Hepatocyte (in vitro differentiated cells): ENCODE measurements at regions not wholly inside any gene's neighbourhood (a gene's known extent, or its start where the extent isn't known, plus 50 kb on each side); places are given as distances from the start of the nearest gene placed in this dataset.

ENCODE experiments used
- DNase-seq: peaks from one replicate; pipeline ENCODE4 v3.0.0-alpha.2; 2016; ENCODE audit warnings: low spot score
- H2AFZ ChIP-seq: fragments of 200-600 bp; sonication (generic); 2 replicates; pipeline ENCODE4 v1.6.0; 2016; ENCODE audit warnings: antibody characterized with exemption, mild to moderate bottlenecking
- H3K27ac ChIP-seq: fragments of 200-600 bp; sonication (generic); 2 replicates; pipeline ENCODE4 v1.5.1; 2016; ENCODE audit warnings: mild to moderate bottlenecking
- H3K27me3 ChIP-seq: fragments of 200-600 bp; sonication (generic); 2 replicates; pipeline ENCODE4 v1.6.1; 2016
- H3K36me3 ChIP-seq: fragments of 200-600 bp; sonication (generic); replicated peaks from 2 replicates; pipeline ENCODE4 v1.5.1; 2016; ENCODE audit warnings: low read depth; ENCODE audit not compliant: insufficient read depth
- H3K4me1 ChIP-seq: fragments of 200-600 bp; sonication (generic); 2 replicates; pipeline ENCODE4 v1.5.1; 2016; ENCODE audit warnings: mild to moderate bottlenecking, moderate library complexity; ENCODE audit not compliant: insufficient read depth
- H3K4me2 ChIP-seq: fragments of 200-600 bp; sonication (generic); 2 replicates; pipeline ENCODE4 v1.6.0; 2016
- H3K4me3 ChIP-seq: fragments of 200-600 bp; sonication (generic); 2 replicates; pipeline ENCODE4 v1.5.1; 2016; ENCODE audit warnings: mild to moderate bottlenecking
- H3K79me2 ChIP-seq: fragments of 200-600 bp; sonication (generic); 2 replicates; pipeline ENCODE4 v1.6.0; 2017; ENCODE audit warnings: mild to moderate bottlenecking
- H3K9me2 ChIP-seq: fragments of 200-600 bp; sonication (generic); replicated peaks from 2 replicates; pipeline ENCODE4 v1.6.0; 2017; ENCODE audit warnings: mild to moderate bottlenecking; ENCODE audit not compliant: insufficient read depth
- H3K9me3 ChIP-seq: fragments of 200-600 bp; sonication (generic); 2 replicates; pipeline ENCODE4 v1.5.1; 2016; ENCODE audit warnings: low read depth, mild to moderate bottlenecking
- H4K20me1 ChIP-seq: fragments of 200-600 bp; sonication (generic); 2 replicates; pipeline ENCODE4 v1.6.0; 2016; ENCODE audit warnings: mild to moderate bottlenecking; ENCODE audit not compliant: insufficient read depth, poor library complexity, severe bottlenecking
- CTCF ChIP-seq: fragments of 200-600 bp; sonication (generic); IDR thresholded peaks from 2 replicates; pipeline ENCODE4 v1.5.1; 2016; ENCODE audit warnings: antibody characterized with exemption, mild to moderate bottlenecking; ENCODE audit not compliant: poor library complexity
- EZH2 ChIP-seq: fragments of 200-600 bp; sonication (generic); IDR thresholded peaks from 2 replicates; pipeline ENCODE4 v1.6.1; 2016; ENCODE audit warnings: antibody characterized with exemption, mild to moderate bottlenecking, borderline replicate concordance
- EZH2phosphoT487 ChIP-seq: fragments of 200-600 bp; sonication (generic); IDR thresholded peaks from one replicate; pipeline ENCODE4 v1.6.1; 2018; ENCODE audit warnings: antibody characterized with exemption, mild to moderate bottlenecking, low read depth, moderate library complexity; ENCODE audit not compliant: unreplicated experiment, severe bottlenecking
- WGBS: methylation state at CpG from one replicate; pipeline ENCODE4 v1.1.6; 2016; ENCODE audit warnings: low lambda C conversion rate; ENCODE audit errors: missing lambda C conversion rate; 5-methylcytosine and 5-hydroxymethylcytosine counted together

- Histone ChIP-seq H3K27me3 (no peaks in the 10 kb centered on the region), H3K9me2 (no peaks in the 10 kb centered on the region), H3K36me3 (no peaks in the 10 kb centered on the region), H4K20me1 (no peaks in the 10 kb centered on the region), H3K4me2 (peak overlapping the region; percentile 66), H3K4me1 (no peaks in the 10 kb centered on the region), H3K4me3 (no peak overlapping the region), H3K27ac (peak overlapping the region; percentile 44), H2AFZ (peak overlapping the region; percentile 48), H3K79me2 (no peaks in the 10 kb centered on the region), H3K9me3 (no peaks in the 10 kb centered on the region)
- WGBS = 37% methylated on average over 17 of the region's 17 CpGs
- peak; percentile 72 for DNase-seq
- no peak for TF ChIP-seq EZH2
- TF ChIP-seq CTCF = peak; percentile 79
- no peak for TF ChIP-seq EZH2phosphoT487
These were observed 56.6 kb upstream of the RPL11 start for GRCh38 chr1:23634840-23635651.

GRCh38 chr1:23634518-23634839 is 57.1 kb upstream of the RPL11 start:
- H3K4me1 ChIP-seq = no peaks in the 10 kb centered on the region
- no peaks in the 10 kb centered on the region for H3K79me2 ChIP-seq
- TF ChIP-seq CTCF (no peak), EZH2 (no peak), EZH2phosphoT487 (no peak)
- no peak overlapping the region for H3K27ac ChIP-seq
- no peak overlapping the region for H3K4me2 ChIP-seq
- no peak overlapping the region for H3K4me3 ChIP-seq
- no peaks in the 10 kb centered on the region for H3K9me3 ChIP-seq
- no peaks in the 10 kb centered on the region for H3K27me3 ChIP-seq
- H3K36me3 ChIP-seq = no peaks in the 10 kb centered on the region
- no peaks in the 10 kb centered on the region for H3K9me2 ChIP-seq
- WGBS = 81% methylated on average over 2 of the region's 2 CpGs
- H4K20me1 ChIP-seq = no peaks in the 10 kb centered on the region
- DNase-seq = no peak
- no peak overlapping the region for H2AFZ ChIP-seq

- Histone ChIP-seq H2AFZ (no peak overlapping the region), H3K79me2 (no peaks in the 10 kb centered on the region), H3K27ac (no peak overlapping the region), H3K9me2 (no peaks in the 10 kb centered on the region), H3K36me3 (no peaks in the 10 kb centered on the region), H3K4me2 (no peak overlapping the region), H3K4me1 (no peaks in the 10 kb centered on the region), H3K9me3 (no peaks in the 10 kb centered on the region), H3K27me3 (no peaks in the 10 kb centered on the region), H3K4me3 (no peak overlapping the region), H4K20me1 (no peaks in the 10 kb centered on the region)
- no peak for DNase-seq
- no peak for TF ChIP-seq EZH2
- TF ChIP-seq CTCF = no peak
- 98% methylated on average over 2 of the region's 2 CpGs for WGBS
These were observed 59.0 kb upstream of the RPL11 start for GRCh38 chr1:23632479-23633160.
